GM12874 (cell line): ENCODE measurements at regions not wholly inside any gene's neighbourhood (a gene's known extent, or its start where the extent isn't known, plus 50 kb on each side); places are given as distances from the start of the nearest gene placed in this dataset.

Experiments
- CTCF ChIP-seq: IDR thresholded peaks from 2 replicates; pipeline ENCODE4 v1.5.1; 2011; ENCODE audit warnings: low read depth, mild to moderate bottlenecking, control low read depth, low read length, moderate library complexity; ENCODE audit not compliant: insufficient read depth

- TF ChIP-seq CTCF = no peak
Observed at GRCh38 chr5:145221416-145221815, 613.7 kb downstream of the PRELID2 start.

GRCh38 chr5:145220481-145220880, 614.7 kb downstream of the PRELID2 start:
- TF ChIP-seq CTCF = no peak

- TF ChIP-seq CTCF = no peak
Observed at GRCh38 chr5:145218982-145219381, 616.2 kb downstream of the PRELID2 start.

- TF ChIP-seq CTCF = no peak
Observed at GRCh38 chr5:145218019-145218418, 617.1 kb downstream of the PRELID2 start.

- no peak for TF ChIP-seq CTCF
Observed at GRCh38 chr5:145210020-145210419, 625.1 kb downstream of the PRELID2 start.

GRCh38 chr5:145205546-145205945, 629.6 kb downstream of the PRELID2 start:
- TF ChIP-seq CTCF = no peak

GRCh38 chr5:145204743-145205142, 630.4 kb downstream of the PRELID2 start:
- TF ChIP-seq CTCF = no peak

GRCh38 chr5:145203193-145203592, 631.9 kb downstream of the PRELID2 start:
- no peak for TF ChIP-seq CTCF
